NCI-H1694 (cell line): ENCODE measurements at regions not wholly inside any gene's neighbourhood (a gene's known extent, or its start where the extent isn't known, plus 50 kb on each side); places are given as distances from the start of the nearest gene placed in this dataset.

Source experiments
- DNase-seq: peaks from one replicate; lab custom pipeline; 2025; lab: John Stamatoyannopoulos, UW

DNA sequence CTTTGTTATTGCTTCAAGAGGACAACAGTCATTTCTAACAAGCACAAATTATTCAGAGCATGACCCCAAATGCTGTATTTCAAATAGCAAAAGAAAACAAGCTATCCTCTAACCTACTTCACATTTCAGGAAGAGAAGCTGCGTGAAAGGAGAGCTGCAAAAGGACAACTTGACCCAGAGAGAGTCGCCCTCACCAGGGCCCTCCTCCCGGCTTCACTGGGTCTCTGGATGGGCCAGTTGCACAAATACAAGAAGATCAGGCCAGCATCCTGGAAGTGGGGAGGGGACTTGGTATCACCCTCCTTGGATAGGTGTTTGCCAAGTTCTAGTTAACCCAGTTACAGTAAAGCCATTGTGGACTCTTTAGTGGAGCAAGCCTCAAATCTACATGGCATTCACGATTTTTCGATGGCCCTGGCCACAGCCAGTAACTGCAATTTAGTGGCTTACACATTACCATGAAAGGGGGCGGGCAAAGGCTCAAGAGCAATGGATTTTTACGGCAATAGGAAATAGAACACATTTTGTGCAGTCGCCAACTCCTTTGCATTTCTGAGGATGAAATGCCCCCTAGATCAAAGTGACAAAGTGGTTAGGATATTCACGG is 166.9 kb upstream of the DIO2 start:
- DNase-seq = no peak

DNA sequence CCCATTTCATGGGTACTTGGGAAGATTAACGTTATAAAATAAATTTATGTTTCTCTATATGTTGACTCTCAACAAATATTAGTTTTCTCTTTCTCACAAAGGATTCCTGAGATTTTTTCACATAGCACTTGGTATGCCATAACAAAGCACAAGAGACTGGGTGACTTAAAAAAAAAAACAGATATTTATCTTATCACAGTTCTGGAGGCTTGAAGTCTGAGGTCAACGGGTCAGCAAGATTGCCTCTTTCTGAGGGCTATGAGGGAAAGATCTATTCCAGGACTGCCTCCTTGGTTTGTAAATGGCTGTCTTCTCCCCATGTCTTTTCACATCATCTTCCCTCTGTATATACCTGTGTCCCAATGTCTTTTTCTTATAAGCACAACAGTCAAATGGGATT is 153.5 kb upstream of the DIO2 start:
- no peak for DNase-seq

DNA sequence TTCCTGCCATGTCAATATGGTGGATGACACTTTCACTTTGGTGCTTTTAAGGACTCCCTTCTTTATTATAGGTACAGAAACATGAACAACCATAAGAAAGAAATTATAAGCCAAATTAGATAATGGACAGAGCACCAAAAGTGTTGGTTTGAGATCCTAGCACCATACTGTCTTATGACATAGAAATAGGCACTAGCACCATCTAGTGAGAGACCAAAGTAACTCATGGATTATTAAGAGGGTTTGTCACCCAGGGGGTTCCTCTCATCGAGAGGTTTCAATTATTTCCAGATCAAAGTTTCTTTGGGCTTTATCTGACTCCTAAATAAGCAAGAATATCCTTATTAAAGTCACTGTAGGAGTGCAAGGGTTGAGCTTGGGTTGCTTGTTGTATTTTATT is 153.0 kb upstream of the DIO2 start:
- peak; percentile 56 for DNase-seq

DNA sequence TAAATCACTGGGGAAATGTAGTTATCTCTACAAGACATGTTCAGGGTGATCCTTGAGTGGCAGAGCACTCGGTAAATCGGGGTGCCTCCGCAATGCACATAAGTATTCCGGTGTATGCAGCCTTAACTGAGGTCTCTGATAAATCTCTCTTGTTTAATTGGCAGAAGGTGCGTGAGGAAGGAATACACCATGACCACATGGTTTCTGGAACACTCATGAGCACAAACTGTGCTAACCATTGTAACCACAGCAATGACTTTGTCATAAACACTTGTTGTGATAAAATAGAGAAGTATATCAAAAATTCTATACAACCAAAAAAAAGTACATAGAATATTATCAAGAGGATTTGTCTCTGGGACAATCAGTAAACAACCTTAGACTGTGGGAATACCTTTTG is 146.8 kb upstream of the DIO2 start:
- DNase-seq = no peak

DNA sequence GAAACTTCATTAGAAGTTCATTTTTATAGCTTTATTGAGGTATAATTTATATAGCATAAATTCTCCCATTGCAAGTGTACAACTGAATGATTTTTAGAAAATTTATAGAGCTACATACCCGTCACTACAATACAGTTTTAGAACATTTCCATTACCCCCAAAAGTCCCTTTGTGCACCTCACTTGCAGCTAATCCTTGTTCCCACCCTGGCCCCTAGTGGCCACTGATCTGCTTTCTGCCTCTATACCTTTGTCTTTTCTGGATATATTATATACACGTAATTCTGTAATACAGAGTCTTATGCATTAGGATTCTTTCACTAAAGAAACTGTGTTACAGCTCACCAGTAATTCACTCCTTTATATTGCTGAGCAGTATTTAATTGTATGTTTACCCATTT is 145.1 kb upstream of the DIO2 start:
- peak; percentile 23 for DNase-seq

DNA sequence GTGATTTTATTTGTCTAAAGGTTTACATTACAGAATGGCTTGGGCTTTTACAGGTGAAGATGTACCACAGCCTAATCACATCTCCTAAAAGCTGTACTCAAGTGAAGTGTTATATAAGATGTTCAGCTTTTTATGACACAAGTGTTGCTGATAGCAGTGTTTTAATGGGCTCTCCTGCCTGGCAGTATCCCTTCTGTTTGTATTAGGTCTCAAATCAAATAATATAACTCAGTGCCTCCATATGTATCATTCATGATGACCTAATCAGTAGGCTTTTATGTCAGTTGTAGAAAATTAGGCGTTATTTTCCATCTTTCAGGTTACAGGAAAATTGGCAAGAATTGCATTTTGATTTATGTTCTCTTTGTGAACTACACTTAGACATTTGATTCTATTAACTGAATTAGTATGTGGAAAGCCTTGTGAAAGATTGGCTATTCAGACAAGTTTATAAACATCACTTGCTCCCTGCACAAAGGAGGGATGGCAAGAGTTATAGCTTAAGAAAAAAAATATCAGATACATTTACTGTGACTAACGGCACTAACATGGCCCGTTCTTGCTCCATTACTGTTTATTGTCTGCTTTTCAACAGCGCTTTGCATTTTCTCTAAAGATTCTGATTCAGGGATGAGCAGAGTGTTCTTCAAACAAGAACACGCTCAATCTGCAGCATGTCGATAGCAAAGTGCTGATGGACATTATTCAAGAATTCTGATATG is 143.7 kb upstream of the DIO2 start:
- DNase-seq = no peak

DNA sequence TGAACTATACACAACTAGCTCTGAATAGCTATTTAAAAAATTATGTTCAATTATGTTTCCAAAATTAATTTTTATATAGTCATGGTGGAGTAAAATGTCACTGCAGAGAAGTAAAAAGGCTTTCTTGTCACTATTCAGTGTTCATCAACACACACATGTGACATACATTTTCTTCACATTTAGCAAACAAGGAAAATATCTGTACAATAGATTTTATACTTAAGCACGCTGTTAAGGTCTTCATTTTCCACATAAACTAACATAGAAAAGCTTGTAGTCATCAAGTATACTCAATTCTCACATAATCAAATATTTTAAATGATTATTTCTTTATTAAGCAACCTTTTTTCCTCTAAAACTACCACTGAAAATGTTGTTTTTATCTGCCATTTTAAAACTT is 141.2 kb upstream of the DIO2 start:
- DNase-seq = no peak

DNA sequence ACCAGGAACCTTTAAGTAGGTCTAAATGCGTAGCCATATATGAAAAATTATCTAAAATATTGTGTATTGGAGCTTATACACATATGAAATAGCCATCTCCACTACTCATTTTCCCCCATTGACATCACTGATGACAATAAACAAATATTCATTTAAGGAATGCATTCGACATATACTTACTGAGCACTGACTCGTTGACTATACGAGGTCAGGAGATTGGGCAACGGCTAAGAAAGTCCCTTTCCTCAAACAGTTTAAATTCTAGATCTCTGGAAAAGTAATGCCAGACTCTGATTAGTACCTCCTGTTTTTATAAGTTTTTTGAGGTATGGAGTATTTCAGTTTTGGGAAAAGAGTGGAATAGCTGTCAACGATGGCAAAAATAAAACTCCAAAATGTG is 139.4 kb upstream of the DIO2 start:
- DNase-seq = no peak

DNA sequence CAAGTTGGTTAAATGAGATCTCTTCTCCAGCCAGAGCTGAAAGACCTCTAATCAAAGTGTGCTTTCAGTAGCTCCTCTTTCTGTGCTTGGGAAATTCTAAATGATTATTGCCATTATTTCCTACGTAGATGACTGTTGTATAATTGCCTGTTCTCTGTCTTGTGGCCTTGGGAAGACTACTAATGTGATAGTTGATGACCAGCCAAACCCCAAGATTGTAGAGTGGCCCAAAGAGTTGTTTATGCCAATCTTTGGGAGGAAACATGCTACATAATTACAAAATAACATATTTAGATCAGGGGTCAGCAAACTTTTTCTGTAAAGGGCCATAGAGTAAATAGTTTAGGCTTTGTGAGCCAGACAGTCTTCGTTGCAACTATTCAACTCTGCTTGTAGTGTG is 135.1 kb upstream of the DIO2 start:
- no peak for DNase-seq

DNA sequence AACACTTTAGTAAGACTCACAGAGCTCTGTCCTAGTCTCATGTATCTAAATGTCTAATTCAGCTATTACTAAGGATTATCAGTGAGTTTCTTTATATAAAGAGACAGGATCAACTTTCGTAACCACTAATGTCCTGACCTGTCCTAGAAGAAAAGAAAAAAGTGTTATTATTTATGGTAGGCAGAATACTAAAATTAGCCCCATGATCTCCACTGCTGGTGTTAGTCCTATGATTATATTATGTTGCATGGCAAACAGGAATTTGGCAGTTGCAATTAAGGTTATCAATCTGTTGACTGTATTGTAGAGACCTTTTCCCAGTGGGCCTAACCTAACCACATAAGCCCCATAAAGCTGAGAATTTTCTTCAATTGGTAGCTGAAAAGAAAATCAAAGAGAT is 132.9 kb upstream of the DIO2 start:
- no peak for DNase-seq

DNA sequence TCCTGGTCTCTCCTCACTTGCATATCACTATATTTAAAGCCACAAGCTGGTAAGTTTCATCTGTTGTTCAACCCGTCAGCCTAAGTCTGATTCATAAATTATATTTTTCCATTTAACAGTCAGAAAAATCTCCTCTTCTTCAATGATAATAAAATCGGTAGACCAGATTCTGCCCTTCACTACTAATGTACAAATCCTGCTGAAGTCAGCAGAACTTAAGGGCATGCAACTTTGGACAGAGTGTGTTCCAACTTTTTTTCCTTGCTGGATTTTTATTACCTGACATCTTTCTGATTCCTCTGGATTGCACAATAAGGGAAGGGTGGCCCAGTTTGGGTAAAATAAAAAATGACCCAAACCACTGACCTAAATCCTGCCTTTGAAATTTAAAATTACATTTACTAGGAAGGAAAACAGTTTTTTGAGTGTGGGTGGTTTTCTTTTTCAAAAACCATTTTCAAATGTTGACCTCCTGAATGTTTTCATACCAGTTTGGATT is 125.4 kb upstream of the DIO2 start:
- DNase-seq = no peak

DNA sequence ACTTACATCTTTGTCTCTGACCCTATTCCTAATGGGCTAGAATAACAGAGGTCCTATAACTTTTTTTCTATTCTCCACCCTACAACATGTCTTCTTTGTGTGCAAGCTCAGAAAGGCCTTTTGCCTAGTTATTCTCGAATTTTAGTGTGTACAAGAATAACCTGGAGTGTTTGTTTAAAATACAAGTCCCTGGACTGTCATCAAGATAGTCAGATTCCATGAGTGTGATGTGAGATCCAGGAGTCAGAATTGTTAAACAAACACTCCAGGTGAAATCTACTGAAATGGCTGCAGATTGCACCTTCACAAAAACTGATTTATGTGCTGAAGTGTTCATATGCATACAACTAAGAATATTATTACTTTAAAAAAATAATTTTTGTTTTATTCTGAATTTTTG is 114.4 kb upstream of the DIO2 start:
- DNase-seq = no peak

DNA sequence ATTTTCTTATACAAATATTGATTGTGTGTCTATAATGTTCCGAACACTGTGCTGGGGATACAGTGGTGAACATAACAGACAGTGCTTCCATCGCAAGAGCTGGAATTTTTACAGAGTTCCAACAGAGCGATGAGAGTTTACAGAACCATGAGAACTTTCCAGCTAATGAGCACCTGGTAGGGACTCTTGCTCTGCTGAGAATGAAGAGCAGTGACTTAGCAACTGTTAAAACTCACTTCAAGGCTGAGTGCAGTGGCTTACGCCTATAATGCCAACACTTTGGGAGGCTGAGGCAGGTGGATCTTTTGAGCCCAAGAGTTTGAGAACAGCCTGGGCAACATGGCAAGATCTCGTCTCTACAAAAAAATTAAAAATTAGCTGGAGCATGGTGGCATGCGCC is 113.8 kb upstream of the DIO2 start:
- DNase-seq = no peak

DNA sequence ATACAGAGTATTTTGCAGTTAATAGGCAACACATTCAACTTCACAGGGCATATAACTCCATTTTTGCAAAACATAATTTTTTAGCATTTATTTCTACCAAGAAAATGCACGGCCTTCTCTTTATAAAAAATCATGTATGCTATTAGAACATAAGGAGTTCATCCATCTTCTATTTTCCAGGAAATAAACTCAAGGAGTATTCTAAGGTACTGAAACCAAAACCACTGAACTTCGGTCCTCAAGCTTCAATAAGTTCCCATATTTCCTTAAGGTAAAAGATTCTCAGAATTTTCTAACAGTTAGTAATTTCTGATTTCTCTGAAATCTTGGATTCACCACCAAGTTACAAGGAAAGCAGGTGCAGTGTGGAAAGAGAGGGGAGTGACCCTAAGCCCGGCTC is 113.3 kb upstream of the DIO2 start:
- no peak for DNase-seq

DNA sequence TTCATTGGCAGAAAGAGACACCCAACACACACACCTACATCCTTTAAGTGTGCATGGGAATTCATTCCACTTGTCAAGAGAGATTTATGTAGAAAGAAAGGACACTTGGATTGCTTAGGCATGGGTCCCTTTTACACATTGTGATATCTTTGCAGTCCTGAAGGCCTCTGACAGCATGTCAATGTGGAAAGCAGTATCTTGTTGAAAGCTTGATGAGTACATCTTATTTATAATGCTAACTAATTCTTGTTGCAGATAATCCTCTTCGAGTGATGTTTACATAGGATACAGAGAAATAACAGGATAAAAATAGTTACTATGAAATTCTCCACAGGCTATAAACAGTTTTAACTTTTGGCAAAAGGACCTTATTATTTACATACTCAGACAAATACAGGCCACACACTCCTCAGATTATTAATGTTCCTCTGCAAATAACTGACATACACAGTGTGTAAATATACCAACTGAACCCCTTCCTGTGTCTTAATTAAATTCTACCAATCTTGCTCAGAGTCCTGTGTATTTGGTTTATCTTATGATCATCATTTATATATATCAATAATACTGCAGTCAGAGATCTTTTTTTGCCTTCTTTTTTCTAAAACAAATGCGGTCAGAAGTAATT is 111.8 kb upstream of the DIO2 start:
- no peak for DNase-seq

DNA sequence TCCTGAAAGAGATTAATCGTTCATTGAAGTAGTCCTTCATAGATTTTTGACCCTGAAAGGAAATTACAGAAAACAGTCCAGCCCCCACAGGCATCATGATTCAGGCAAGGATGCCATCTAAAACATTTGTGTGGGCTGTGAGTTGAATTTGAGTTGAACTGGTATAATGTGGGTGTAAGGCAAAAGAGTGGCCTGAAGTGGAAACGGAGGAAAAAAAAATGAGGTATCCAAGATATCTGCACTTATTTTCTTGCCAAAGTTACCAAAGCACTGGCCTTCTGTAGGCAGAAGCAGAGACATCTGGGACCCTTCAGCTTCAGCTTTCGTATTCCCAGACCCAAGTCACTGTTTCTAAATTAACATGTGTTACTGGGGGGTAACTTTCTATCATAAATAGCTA is 105.1 kb upstream of the DIO2 start:
- DNase-seq = no peak

DNA sequence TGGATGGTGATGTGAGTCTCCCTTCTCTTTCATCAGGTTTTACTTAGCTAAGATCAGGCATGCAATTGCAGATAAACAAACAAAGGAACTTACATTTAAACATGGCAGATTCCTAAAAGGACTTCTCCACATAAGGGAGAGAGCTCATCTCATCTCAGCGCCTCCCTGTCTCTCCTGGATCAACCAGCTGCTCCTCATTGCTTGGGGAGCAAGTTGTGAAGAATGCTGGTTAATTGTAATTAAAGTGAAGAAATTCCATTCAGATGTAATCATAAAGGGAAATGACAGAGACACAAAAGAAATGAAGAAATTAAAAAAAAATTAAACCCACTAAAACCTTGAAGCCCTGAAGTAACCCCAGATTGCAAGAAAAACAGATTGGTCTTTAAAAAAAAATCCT is 104.4 kb upstream of the DIO2 start:
- DNase-seq = no peak

DNA sequence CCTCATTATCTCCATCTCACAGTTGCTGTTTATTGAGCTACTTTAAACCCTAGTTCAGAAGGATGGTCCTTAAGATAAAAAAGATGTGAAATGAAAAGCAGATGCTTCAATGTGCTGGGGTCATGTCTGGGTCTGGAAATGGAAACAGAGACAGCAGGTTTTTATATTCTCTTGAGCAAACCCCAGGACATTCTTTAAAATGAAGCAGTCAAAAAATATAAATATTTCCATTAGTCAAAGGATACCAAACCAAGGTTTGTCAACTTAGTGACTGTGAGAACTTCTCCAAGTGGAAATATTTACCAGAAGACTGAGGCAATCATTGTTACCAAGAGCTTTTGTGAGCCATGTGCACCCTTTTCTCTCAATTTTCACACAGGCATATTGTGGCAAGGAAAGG is 102.5 kb upstream of the DIO2 start:
- no peak for DNase-seq

DNA sequence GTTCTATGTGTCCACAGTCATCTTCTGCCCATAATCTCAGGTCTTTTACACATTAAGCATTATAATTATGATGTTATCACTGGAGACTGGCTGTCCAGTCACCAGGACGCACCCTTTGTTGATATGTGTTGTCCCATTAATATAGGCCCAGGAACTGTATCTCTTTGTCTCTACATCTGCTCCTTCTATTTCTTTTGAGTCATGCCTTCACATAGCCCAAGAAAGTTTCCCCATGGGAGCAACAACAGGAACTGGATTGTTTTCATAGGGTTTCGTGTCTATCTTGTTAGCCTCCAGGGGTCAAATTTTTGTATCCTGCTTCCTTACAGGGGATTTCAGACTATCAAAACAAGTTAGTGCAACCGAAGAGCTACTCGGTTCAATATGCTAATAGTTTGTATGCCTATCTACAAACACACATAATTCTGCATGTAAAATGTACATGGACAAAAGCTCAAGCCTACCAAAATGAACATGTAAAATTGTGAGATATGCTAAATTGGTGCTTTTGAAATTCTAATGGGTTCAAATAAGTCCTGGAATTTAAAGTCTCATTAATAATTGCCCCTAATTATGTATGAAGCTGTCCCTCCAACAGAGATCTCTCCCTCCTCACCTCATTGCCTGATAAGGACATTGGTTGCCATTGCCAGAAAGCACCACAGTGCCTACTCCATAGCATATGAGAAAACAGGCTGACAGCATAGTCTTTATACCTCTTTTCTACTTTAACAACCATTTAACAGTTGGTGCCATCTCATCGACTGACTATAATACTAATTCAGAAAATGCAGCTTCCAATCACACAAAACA is 99.8 kb upstream of the DIO2 start:
- no peak for DNase-seq

DNA sequence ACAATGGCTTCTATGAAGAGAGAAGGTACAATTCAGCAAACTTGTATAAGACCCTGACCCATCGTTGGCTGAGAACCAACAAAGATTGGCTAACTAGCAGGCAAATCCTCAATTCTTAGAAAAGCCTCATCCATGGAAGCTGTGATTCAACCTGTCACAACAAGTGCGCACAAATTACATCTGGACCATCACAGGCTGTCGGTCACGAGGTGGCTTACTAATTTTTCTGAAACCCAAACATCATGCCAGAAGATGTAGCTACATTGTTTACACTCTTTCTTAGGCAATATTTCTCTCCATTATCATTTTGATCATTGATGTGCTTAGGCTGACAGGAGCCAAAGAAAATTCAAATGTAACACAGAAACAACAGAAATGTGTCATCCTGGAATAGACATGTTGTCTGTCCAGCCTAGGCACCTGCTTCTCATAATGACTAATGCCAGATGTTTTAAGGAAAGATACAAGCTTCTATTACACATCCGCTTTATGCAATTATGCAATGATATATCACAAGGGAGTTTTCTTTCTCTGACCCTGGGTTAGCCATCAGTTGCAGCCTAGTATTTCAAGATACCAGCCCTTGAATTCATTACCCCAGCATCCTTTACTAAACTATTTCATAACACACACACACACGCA is 92.9 kb upstream of the DIO2 start:
- DNase-seq = no peak

DNA sequence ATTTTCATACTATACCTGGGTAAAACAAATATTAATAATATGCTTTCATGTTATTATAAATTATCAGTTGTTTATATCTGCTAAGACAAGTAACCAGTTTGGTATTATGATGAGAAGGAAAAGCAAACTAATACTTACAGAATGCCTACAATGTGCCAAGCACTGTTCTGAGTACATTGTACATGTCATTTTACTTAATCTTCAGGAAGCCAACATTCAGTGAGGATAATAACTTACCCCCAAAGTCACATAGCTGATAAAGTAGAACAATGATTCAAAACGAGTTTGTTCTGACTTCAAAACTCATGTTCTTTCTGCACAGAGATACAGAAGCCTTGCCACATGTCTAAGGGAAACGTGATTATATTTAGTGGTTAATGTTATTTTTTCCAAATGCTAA is 89.0 kb upstream of the DIO2 start:
- DNase-seq = no peak

DNA sequence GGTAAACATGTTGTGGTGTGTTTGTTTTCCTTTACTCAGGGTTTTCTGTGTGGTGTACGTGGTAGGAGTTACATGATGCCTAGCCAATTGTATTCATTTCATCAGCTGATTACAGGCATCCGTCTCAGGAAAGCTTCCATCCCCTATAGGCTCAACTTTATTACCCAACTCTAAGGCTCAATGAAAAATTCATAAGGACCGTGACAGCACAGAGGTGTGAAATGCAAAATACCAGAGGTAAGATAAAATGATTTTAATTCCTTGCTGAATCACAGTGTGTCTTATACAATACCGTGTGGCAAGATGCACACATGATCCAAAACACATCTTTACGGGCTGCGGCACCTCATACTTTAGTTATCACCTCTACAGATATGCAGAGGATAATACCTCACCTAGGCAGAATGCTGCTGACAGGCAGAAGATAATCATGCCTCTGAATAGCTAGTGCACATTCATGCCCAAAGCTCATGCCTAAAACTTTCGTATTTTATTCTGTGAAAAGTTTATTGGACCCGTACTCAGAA is 87.2 kb upstream of the DIO2 start:
- no peak for DNase-seq
